Pons (tissue), 1 donor: ENCODE measurements at regions not wholly inside any gene's neighbourhood (a gene's known extent, or its start where the extent isn't known, plus 50 kb on each side); places are given as distances from the start of the nearest gene placed in this dataset.
"Not testable (repeated sequence)": the region's sequence is repeated elsewhere in the genome, so short reads cannot be mapped to it uniquely, and the experiment has no call there.

Source experiments
- DNase-seq: peaks from one replicate; pipeline ENCODE4 v3.0.0-alpha.2; 2016; ENCODE audit warnings: low spot score

GRCh38 chr16:66049865-66050264 lies 316.6 kb upstream of the CDH5 start:
- DNase-seq, result no peak

- DNase-seq, result no peak
Observed at GRCh38 chr16:66045626-66046025, 320.9 kb upstream of the CDH5 start.

GRCh38 chr16:66044556-66044955 lies 321.9 kb upstream of the CDH5 start:
- DNase-seq, result no peak

GRCh38 chr16:66044089-66044488 lies 322.4 kb upstream of the CDH5 start:
- DNase-seq, result no peak

- DNase-seq, result no peak
Observed at GRCh38 chr16:66043326-66043725, 323.2 kb upstream of the CDH5 start.

- no peak for DNase-seq
Observed at GRCh38 chr16:66042341-66042740, 324.1 kb upstream of the CDH5 start.

- DNase-seq, result no peak
Observed at GRCh38 chr16:66041907-66042306, 324.6 kb upstream of the CDH5 start.

GRCh38 chr16:66039793-66040192 lies 326.7 kb upstream of the CDH5 start:
- no peak for DNase-seq

- no peak for DNase-seq
Observed at GRCh38 chr16:66036793-66037715, 329.4 kb upstream of the CDH5 start.

- DNase-seq, result no peak
Observed at GRCh38 chr16:66036184-66036583, 330.3 kb upstream of the CDH5 start.

GRCh38 chr16:66035096-66035495 lies 331.4 kb upstream of the CDH5 start:
- DNase-seq, result no peak

GRCh38 chr16:66032841-66033240 lies 333.6 kb upstream of the CDH5 start:
- no peak for DNase-seq

- DNase-seq, result no peak
Observed at GRCh38 chr16:66030036-66030435, 336.5 kb upstream of the CDH5 start.

GRCh38 chr16:66028510-66029216 lies 337.8 kb upstream of the CDH5 start:
- DNase-seq, result no peak

GRCh38 chr16:66026787-66027330 lies 339.6 kb upstream of the CDH5 start:
- DNase-seq, result no peak

GRCh38 chr16:66026211-66026610 lies 340.3 kb upstream of the CDH5 start:
- DNase-seq, result no peak

GRCh38 chr16:66025751-66026150 lies 340.7 kb upstream of the CDH5 start:
- DNase-seq, result no peak

GRCh38 chr16:66024567-66024966 lies 341.9 kb upstream of the CDH5 start:
- DNase-seq, result not testable (repeated sequence)

- DNase-seq, result no peak
Observed at GRCh38 chr16:66023481-66023880, 343.0 kb upstream of the CDH5 start.

GRCh38 chr16:66020642-66021041 lies 345.8 kb upstream of the CDH5 start:
- DNase-seq, result no peak

GRCh38 chr16:66020046-66020445 lies 346.4 kb upstream of the CDH5 start:
- no peak for DNase-seq

- not testable (repeated sequence) for DNase-seq
Observed at GRCh38 chr16:66019502-66019901, 347.0 kb upstream of the CDH5 start.

GRCh38 chr16:66014221-66014620 lies 352.3 kb upstream of the CDH5 start:
- no peak for DNase-seq
